ENCODE measurements at regions not wholly inside any gene's neighbourhood (a gene's known extent, or its start where the extent isn't known, plus 50 kb on each side); places are given as distances from the start of the nearest gene placed in this dataset.
A peak's percentile ranks its signal among the peaks of the same experiment; 100 is the strongest.
"Not testable (repeated sequence)": the region's sequence is repeated elsewhere in the genome, so short reads cannot be mapped to it uniquely, and the experiment has no call there.

DNA sequence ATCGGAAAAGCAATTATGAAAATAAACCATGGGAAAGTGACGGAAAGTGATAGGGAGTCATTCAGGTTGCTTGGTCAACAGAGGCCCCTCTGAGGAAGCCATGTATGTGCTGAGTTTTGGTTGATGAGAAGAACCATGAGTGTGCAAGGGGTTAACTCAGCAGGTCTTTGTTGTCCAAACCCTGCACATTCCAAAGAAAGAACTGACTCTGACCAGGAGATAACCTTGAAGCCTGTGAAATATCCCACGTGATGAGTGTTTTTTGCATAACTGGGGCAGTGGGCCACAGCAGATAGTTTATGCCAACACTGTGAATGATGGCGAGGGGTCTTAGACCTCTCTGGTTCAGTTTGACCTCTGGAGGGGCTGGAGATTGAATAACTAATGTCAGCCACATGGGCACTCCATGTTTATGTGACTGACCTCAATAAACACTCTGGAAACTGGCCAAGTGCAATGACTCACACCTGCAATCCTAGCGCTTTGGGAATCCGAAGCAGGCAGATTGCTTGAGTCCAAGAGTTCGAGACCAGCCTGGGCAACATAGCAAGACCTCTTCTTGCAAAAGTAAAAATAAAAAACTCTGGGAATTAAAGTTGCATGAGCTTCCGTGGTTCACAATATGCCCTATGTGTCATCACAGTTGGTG, 154.0 kb upstream of the FOXK1 start:
- DNase-seq, result no peak

- DNase-seq, result no peak
Measured at GRCh38 chr7:4531236-4531635, 150.9 kb upstream of the FOXK1 start.

GRCh38 chr7:4533339-4533738, 148.8 kb upstream of the FOXK1 start:
- DNase-seq, result not testable (repeated sequence)

DNA sequence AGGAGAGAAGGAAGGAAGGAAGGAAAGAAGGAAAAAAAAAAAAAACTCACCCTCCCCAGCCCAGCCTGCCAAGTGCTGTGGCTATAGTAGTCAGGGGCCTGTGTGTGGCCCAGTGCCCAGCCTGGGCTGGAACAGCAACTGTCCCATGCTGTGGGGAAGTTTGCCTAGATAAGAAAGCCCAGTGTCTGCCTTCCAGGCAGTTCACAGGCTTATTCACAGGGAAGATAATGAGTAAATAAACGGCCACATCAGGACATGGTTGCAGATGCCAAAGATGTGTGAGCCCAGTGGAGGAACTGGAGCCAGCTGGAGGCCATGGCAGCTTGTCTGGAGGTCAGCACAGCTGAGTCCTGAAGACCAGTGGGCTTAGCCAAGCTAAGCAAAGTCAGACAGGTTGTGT, 132.4 kb upstream of the FOXK1 start:
- DNase-seq, result no peak

DNA sequence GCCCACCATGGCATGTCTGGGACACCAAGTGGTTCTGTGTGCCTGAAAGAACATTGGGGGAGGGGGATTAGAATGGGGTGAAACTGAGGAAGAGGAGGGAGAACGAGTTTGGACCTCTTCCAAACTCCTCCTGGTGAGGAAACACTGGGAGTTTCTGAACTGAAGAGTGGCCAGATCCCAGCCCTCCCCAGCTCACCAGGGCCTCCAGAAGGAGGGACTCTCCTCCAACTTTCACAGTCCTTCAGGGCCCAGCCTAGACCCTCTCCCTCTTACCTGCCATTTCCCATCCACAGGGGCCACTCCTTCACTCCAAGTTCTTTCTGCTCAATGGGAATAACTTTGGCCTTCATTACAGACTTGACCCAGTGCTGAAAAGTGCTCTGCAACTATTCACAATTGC, 132.0 kb upstream of the FOXK1 start:
- DNase-seq, result no peak

GRCh38 chr7:4552985-4553384, 129.1 kb upstream of the FOXK1 start:
- DNase-seq, result no peak

- DNase-seq, result no peak
Measured at GRCh38 chr7:4556868-4557793, 125.0 kb upstream of the FOXK1 start.

- DNase-seq, result no peak
Measured at GRCh38 chr7:4561795-4562194, 120.3 kb upstream of the FOXK1 start.

- no peak for DNase-seq
Measured at GRCh38 chr7:4566714-4567113, 115.4 kb upstream of the FOXK1 start.

DNA sequence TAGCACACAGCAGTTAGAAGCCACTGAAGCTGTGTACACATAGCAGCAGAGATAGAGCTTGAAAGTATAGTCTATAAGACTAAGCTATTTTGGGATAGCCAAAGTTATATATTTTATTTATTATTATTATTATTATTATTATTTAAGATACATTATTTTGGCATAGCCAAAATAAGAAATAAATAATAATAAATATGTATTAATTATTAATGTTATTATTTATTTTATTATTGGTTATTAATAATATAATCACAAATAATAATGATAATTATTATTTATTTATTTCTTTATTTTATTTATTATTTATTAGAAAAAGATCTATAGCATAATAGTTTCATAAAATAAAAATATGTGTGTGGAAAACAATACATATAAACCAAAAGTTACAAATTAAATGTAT, 107.2 kb upstream of the FOXK1 start:
- no peak for DNase-seq

- no peak for DNase-seq
Measured at GRCh38 chr7:4575254-4575653, 106.8 kb upstream of the FOXK1 start.

DNA sequence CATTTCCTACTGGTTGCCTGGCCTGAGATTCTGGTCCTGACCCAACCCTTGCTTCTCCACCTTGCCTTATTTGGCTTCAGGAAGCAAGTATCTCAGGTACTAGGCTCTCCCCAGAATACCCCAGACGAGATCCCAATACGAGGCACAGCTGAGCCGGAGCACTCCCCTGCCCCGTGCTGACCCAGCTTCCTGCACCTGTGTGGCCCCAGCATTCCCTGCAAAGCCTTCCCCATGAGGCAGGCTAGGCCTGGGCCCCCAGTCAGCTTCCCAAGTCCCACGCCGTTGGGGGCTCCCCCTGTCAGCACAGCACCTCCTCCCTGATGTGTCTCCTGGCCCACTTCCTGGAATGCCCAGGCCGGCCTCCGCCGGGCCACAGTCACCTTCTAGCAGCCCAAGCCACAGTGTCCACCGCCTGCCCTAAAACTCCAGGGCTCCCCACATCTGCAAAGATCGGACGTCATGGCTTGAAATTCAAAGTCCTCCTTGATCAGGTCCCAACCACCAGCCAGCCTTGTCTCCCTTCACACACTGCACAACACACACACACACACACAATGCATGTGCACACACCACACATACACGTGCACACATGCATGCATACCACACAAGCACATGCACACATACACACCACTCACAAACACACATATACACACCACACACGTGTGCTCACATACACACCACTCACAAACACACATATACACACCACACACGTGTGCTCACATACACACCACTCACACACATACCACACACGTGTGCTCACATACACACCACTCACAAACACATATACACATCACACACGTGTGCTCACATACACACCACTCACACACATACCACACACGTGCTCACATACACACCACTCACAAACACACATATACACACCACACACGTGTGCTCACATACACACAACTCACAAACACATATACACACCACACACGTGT, 78.9 kb upstream of the FOXK1 start:
- no peak for DNase-seq

- DNase-seq, result no peak
Measured at GRCh38 chr7:4603843-4604231, 78.3 kb upstream of the FOXK1 start.

DNA sequence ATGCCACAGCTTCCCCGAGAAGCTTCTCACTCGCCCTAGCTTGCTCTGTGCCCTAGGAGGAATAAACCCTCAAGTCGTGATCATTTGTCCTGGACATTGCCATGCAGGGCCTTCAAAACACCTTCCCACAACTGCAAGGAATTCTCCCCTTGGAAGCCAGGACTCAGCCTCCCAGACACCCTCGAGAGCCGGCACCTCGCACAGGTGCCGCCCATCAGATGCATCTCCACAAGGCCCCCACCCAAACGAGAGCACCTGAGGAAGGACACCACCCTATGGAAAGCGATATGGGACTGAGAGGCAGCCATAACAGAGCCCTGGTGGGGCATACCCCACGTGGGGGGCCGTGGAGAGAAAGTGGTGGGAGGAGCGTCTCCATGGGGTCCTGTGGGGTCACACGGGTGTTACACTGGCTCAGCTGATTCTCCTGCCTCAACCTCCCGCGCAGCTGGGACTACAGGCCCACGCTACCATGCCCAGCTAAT, 77.6 kb upstream of the FOXK1 start:
- DNase-seq, result no peak

GRCh38 chr7:4606797-4607196, 75.3 kb upstream of the FOXK1 start:
- DNase-seq, result no peak

GRCh38 chr7:4607311-4607729, 74.8 kb upstream of the FOXK1 start:
- DNase-seq, result no peak

DNA sequence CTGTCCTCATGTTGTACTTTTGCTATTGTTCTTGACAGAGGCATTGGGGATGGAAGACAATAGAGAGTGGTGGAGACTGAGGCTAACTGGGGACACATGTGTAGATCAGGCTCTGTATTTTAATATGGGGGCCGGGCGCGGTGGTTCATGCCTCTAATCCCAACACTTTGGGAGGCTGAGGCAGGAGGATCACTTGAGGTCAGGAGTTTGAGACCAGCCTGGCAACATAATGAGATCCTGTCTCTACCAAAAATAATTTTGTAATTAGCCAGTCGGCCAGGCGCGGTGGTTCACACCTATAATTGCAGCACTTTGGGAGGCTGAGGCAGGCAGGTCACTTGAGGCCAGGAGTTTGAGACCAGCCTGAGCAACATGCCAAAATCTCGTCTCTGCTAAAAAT, 72.5 kb upstream of the FOXK1 start:
- not testable (repeated sequence) for DNase-seq

DNA sequence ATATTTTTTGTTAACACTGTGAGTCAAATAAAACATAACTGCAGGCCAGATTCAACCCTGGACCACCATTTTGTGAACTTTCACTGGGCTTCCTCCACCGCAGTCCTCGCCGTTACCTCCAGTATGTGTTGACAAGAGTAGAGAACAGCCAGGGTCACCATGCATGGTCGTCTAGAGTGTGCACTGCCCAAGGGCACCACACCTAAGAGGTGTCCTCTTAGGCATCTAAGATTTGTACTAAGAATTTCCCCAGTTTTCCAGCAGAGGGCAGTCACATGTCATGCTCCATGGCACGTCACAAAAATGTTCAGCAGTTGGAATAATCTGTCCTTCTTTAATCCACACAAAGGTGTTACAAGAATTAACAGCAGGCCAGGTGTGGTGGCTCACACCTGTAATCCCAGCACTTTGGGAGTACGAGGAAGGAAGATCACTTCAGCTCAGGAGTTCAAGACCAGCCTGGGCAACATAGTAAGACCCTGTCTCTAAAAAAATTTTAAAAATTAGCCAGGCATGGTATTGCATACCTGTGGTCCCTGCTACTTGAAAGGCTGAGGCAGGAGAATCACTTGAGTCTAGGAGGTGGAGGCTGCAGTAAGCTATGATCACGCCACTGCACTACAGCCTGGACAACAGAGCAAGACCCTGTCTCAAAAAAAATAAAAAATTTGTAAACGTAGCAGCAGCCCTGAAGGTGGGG, 71.2 kb upstream of the FOXK1 start:
- DNase-seq, result peak; percentile 80

GRCh38 chr7:4612237-4612636, 69.9 kb upstream of the FOXK1 start:
- no peak for DNase-seq

- no peak for DNase-seq
Measured at GRCh38 chr7:4612939-4613841, 68.9 kb upstream of the FOXK1 start.

DNA sequence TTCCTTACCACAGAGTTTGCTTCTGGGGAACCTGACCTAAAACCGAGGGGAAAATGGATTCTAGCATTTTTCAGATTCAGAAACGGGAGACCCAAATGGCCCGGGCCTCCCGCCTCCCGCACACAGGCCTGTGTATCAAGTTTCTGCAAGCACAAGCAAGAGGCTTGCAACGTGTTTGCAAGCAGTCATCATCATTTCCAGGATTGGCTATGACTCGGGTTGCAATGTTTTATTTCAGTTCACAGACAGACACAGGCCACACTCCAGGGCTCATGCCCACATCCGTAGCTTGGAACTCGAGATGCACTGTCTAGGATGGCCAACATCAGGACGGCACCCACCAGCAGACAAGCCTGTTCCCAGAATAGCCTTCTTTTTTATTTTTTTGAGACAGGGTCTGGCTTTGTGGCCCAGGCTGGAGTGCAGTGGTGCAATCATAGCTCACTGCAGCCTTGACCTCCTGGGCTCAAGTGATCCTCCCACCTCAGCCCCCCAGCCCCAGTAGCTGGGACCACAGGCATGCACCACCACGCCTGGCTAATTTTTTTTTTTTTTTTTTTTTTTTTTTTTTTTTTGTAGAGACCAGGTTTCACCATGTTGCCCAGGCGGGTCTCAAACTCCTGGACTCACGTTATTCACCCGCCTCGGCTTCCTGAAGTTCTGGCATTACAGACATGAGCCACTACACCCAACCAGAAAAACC, 68.1 kb upstream of the FOXK1 start:
- no peak for DNase-seq

Data from CD4-positive, alpha-beta T cell treated with Interleukin-10 for 1 hour (primary cell).